ENCODE measurements at regions not wholly inside any gene's neighbourhood (a gene's known extent, or its start where the extent isn't known, plus 50 kb on each side); places are given as distances from the start of the nearest gene placed in this dataset.
A peak's percentile ranks its signal among the peaks of the same experiment; 100 is the strongest.

DNA sequence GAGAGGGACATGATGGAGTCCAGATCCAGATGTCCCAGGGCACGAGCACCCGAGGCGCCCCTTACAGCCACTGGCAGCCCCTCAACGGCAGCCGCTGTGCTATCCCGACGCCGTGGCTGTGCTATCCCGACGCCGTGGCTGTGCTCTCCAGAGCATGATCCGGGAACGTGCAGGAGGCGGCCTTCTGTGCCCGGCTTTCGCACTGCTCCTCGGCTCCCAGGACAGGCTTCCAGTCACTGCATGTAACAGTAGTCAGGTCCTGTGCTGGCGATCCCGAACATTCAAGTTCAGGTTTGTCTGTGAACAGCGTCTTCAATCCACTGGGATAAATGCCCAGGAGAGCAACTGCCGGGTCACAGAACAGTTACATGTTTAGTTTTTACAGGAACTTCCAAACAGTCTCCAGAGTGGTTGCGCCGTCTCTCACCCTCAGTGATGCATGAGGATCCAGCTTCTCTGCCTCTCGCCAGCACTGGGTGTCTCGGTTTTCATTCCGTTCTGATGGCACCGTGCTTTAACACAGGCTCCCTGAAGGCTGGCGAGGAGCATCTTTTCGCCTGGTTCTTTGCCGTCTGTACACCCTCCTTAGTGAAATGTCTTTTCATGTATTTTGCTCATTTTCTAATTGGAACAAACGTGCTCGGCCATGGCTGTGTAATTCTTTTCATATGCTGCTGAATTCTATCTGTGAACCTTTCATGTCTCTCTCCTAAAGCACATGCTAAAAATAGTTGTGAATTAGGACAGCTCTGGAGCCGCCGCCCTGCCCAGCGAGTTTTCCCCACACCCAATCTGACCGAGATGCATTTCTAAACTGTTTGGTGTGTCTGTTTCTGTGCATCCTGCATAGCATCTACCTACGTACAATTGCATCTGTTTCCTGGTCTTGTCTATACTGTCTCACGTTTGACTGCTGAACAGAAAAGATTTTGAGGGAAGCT, 72.6 kb upstream of the METRNL start:
- ATAC-seq (no peak), DNase-seq (no peak)
- TF ChIP-seq, protein P1, sequence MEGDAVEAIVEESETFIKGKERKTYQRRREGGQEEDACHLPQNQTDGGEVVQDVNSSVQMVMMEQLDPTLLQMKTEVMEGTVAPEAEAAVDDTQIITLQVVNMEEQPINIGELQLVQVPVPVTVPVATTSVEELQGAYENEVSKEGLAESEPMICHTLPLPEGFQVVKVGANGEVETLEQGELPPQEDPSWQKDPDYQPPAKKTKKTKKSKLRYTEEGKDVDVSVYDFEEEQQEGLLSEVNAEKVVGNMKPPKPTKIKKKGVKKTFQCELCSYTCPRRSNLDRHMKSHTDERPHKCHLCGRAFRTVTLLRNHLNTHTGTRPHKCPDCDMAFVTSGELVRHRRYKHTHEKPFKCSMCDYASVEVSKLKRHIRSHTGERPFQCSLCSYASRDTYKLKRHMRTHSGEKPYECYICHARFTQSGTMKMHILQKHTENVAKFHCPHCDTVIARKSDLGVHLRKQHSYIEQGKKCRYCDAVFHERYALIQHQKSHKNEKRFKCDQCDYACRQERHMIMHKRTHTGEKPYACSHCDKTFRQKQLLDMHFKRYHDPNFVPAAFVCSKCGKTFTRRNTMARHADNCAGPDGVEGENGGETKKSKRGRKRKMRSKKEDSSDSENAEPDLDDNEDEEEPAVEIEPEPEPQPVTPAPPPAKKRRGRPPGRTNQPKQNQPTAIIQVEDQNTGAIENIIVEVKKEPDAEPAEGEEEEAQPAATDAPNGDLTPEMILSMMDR (IDR thresholded peaks at IDR 0.05): no peak
- Histone ChIP-seq H3K27ac (no peak overlapping the region), H3K4me3 (no peak overlapping the region), H3K9me3 (no peaks in the 10 kb centered on the region), H3K36me3 (no peaks in the 10 kb centered on the region), H3K27me3 (ENCODE audit: low read depth) (no peaks in the 10 kb centered on the region), H3K4me1 (no peaks in the 10 kb centered on the region)
- intact Hi-C loops (cut with DNase I): no loop called here

DNA sequence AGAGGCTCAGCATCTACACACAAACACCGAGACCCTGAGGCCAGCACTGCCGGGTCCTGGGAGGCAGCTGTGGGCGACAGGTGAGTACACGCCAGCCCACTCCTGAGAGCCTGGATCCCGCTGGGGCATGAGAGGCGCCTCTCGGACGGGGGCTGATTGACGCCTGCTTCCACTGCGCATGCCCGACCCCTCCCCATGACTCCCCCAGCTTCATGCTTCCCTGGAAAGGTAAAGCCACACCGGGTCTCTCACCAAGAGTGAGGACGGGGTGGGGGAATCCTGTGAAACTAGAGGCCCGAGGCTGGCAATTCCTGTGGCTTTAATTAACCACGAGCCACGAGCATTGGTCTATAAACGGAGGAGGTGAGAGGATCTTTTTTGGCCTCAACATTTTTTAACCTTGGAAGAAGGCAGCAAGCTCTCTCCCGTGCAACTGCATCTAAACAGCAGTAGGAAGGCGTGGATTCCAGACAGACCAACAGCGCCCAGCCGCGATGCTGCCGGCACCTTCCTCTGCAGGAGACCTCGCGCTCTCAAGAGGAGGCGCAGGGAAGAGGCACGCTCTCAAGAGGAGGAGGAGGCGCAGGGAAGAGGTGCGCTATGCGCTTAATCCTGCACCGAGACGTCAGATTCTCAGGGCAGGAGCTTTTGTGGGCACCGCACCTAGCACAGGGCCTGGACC, 71.8 kb upstream of the METRNL start:
- H3K4me1 ChIP-seq: no peaks in the 10 kb centered on the region
- H3K27me3 ChIP-seq (ENCODE audit: low read depth): no peaks in the 10 kb centered on the region
- ATAC-seq (peak in 1 of 2 donors; percentile 4), DNase-seq (no peak)
- no peaks in the 10 kb centered on the region for H3K36me3 ChIP-seq
- intact Hi-C loops (cut with DNase I): no loop called here
- TF ChIP-seq, protein P1 (IDR thresholded peaks at IDR 0.05): no peak
- no peak overlapping the region for H3K27ac ChIP-seq
- H3K4me3 ChIP-seq: no peak overlapping the region
- no peaks in the 10 kb centered on the region for H3K9me3 ChIP-seq

DNA sequence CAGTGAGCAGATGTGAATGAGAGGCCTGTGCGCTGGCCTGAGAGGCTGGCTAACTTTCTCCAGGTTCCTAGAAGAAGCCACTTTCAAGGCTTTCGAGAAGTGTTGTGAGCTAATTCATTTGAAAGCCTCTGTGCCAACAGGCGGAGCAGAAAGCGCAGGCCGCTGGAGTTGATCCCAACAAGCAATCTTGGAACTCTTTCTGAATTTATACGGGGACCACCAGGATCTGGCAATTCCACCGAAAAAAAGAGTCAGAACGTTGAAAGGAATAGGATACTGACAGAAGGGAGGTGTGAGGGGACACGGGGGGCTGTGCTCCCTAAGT, 71.3 kb upstream of the METRNL start:
- Histone ChIP-seq H3K9me3 (no peaks in the 10 kb centered on the region), H3K27me3 (ENCODE audit: low read depth) (no peaks in the 10 kb centered on the region), H3K4me1 (no peaks in the 10 kb centered on the region), H3K36me3 (no peaks in the 10 kb centered on the region), H3K27ac (no peak overlapping the region), H3K4me3 (no peak overlapping the region)
- TF ChIP-seq, protein P1 (IDR thresholded peaks at IDR 0.05): no peak
- intact Hi-C loops (cut with DNase I): no loop called here
- DNase-seq (no peak), ATAC-seq (no peak)

DNA sequence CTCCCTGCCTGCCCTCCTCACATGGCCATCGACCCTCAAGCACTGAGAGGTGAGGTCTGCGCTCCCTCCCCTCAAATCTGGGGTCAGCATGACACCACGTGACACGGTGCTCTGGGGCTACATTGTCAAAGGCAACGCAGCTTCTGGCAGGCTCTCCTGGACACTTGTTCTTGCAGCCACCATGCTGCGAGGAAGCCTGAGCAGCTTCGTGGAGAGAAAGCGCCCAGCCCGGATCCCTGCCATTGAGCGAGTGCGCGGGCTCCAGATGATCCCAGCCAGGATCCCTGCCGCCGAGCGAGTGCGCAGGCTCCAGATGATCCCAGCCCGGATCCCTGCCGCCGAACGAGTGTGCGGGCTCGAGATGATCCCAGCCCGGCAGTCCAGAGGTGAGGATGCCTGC, 70.9 kb upstream of the METRNL start:
- H3K9me3 ChIP-seq: no peaks in the 10 kb centered on the region
- ATAC-seq (no peak), DNase-seq (no peak)
- no peaks in the 10 kb centered on the region for H3K36me3 ChIP-seq
- TF ChIP-seq, protein P1 (IDR thresholded peaks at IDR 0.05): no peak
- H3K4me1 ChIP-seq: no peaks in the 10 kb centered on the region
- H3K27me3 ChIP-seq (ENCODE audit: low read depth): no peaks in the 10 kb centered on the region
- no peak overlapping the region for H3K4me3 ChIP-seq
- H3K27ac ChIP-seq: no peak overlapping the region
- intact Hi-C loops (cut with DNase I): no loop called here

DNA sequence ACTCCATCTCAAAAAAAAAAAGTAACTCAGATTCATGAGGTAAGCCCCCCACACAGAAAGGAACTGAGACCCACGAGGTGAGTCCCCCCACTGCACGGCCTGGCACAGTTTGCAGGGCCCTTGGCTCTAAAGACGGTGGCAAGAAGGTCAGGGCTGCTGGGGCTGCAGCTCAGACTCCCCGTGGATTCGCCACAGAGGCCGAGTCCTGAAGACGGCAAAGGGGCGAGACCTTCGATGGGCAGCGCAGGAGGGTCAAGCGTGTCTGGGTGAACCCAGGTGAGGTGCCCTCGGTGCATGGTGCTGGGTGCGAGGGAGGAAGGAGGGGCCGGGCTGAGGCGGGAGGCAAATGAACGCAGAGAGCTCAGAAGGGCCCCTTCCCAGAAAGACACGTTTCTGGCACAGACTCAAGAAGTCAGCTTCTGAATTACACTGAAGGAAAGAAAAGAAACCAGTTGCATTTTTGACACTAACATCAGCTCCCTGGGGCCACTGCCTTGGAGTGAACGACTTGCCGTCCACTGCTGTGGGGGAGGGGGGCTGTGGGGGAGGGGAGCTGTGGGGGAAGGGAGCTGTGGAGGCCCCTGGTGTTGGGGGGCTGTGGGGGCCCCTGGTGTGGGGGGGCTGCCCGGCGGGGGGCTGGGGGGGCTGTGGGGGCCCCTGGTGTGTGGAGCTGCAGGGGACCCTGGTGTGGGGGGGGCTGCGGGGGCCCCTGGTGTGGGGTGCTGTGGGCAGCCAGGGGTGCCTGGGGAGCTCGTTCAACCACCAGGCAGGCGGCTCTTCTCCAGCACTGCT, 69.8 kb upstream of the METRNL start:
- no peak for ATAC-seq
- H3K4me3 ChIP-seq: no peak overlapping the region
- no peak for DNase-seq

More for the DNA sequence above, 69.8 kb upstream of the METRNL start:
- no peaks in the 10 kb centered on the region for H3K27me3 ChIP-seq (ENCODE audit: low read depth)
- H3K27ac ChIP-seq: no peak overlapping the region
- intact Hi-C loops (cut with DNase I): no loop called here
- TF ChIP-seq, protein P1 (IDR thresholded peaks at IDR 0.05): no peak
- no peaks in the 10 kb centered on the region for H3K9me3 ChIP-seq
- no peaks in the 10 kb centered on the region for H3K4me1 ChIP-seq
- H3K36me3 ChIP-seq: no peaks in the 10 kb centered on the region
